ENCODE measurements at regions not wholly inside any gene's neighbourhood (a gene's known extent, or its start where the extent isn't known, plus 50 kb on each side); places are given as distances from the start of the nearest gene placed in this dataset.
"Not testable (repeated sequence)": the region's sequence is repeated elsewhere in the genome, so short reads cannot be mapped to it uniquely, and the experiment has no call there.

DNA sequence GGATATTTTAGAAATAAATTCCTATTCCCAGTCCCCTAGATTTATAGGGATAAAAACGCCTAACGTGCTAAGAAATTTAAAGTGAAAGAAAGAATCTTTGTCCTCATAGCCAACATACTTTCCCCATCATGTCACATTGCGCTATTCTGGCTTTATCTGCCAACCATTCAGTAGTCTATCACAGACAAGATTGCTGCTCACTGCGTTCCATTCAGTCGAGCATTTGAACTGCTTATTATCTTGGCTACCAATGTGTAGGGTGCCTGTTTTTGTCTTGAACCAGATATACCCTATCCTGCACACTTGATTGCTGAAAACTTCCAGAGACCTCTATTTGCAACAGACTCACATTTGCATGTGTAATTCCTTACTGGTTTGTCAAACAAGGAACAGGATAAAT lies 751.5 kb downstream of the EPHA7 start:
- intact Hi-C loops (cut with DNase I) = no loop called here
- no peak overlapping the region for H3K4me3 ChIP-seq
- WGBS, 3 donors = 27 to 51% (median 32%) methylated on average over 5 of the region's 5 CpGs

DNA sequence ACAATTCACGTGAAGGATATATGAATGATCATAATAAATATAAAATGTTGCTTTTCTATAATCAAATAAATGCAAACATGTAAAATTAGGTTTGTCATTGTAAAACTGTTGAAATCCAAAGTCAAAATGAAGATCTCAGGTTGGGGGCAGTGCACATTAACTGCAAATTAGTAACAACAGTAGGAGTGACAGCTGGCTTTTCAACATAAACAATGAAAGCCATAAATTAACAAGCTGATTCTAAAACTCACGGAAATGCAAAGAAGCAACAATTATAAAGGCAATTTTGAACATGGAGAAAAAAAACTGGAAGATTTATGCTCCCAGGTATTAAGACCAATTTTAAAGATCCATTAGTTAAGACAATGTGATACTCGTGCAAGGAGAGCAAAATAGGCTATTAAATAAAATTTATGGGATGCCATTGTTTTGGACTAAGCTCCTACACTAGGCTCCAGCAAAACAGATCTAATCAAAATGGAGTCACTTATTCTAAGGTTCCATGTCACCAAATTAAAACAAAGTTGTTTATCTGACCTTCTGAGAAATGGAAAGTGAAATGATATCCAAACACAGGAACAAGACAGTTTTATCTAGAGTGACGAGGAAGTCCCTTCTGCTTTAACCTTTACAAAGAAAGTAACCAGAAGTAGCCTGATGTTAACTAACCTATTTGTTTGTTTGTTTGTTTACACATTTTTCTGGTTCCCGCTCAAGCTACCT lies 770.8 kb downstream of the EPHA7 start:
- WGBS, 3 donors = 55 to 57% (median 56%) methylated on average over 5 of the region's 5 CpGs
- DNase-seq (no peak), ATAC-seq (no peak)
- H3K4me1 ChIP-seq = no peaks in the 10 kb centered on the region
- H3K27ac ChIP-seq = no peak overlapping the region
- H3K4me3 ChIP-seq = no peak overlapping the region
- TF ChIP-seq, protein P1, sequence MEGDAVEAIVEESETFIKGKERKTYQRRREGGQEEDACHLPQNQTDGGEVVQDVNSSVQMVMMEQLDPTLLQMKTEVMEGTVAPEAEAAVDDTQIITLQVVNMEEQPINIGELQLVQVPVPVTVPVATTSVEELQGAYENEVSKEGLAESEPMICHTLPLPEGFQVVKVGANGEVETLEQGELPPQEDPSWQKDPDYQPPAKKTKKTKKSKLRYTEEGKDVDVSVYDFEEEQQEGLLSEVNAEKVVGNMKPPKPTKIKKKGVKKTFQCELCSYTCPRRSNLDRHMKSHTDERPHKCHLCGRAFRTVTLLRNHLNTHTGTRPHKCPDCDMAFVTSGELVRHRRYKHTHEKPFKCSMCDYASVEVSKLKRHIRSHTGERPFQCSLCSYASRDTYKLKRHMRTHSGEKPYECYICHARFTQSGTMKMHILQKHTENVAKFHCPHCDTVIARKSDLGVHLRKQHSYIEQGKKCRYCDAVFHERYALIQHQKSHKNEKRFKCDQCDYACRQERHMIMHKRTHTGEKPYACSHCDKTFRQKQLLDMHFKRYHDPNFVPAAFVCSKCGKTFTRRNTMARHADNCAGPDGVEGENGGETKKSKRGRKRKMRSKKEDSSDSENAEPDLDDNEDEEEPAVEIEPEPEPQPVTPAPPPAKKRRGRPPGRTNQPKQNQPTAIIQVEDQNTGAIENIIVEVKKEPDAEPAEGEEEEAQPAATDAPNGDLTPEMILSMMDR (IDR thresholded peaks at IDR 0.05) = no peak
- intact Hi-C loops (cut with DNase I) = no loop called here
- no peaks in the 10 kb centered on the region for H3K36me3 ChIP-seq (ENCODE audit: insufficient read depth in 1 of 2, low read depth in 1 of 2)
- peaks cover 4% of the 10 kb centered on the region for H3K9me3 ChIP-seq
- no peaks in the 10 kb centered on the region for H3K27me3 ChIP-seq (ENCODE audit: insufficient read depth in 3 of 3, low read length in 2 of 3)

More for the DNA sequence above, 751.5 kb downstream of the EPHA7 start:
- Histone ChIP-seq H3K36me3 (ENCODE audit: insufficient read depth in 1 of 2, low read depth in 1 of 2) (no peaks in the 10 kb centered on the region), H3K9me3 (no peaks in the 10 kb centered on the region), H3K4me1 (no peaks in the 10 kb centered on the region), H3K27me3 (ENCODE audit: insufficient read depth in 3 of 3, low read length in 2 of 3) (no peaks in the 10 kb centered on the region), H3K27ac (no peak overlapping the region)
- TF ChIP-seq, protein P1 (IDR thresholded peaks at IDR 0.05) = no peak
- DNase-seq (no peak), ATAC-seq (no peak)

DNA sequence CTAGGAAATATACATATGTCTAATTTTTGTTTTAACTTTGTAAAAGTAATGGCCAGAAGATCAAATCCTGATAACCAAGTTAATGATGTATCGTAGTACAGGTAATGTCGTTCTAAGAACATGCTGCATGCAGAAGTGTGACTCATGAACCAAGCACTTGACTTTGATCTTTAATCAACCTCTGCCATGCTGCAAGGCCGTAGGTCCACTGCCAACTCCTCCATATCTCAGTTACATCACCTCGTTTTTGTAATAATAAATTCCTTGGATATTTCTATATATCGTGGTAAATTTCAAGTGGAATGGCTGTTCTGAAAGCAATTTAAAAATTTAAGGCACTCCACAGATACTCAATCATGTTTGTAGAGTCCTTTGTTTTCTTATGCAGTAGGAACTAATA lies 771.7 kb downstream of the EPHA7 start:
- intact Hi-C loops (cut with DNase I) = no loop called here

GRCh38 chr6:92644104-92644791 lies 775.1 kb downstream of the EPHA7 start:
- ATAC-seq; H3K9me3 ChIP-seq; H3K4me3 ChIP-seq; H3K36me3 ChIP-seq (ENCODE audit: insufficient read depth in 1 of 2, low read depth in 1 of 2); H3K27ac ChIP-seq; intact Hi-C loops (cut with DNase I); H3K27me3 ChIP-seq (ENCODE audit: insufficient read depth in 3 of 3, low read length in 2 of 3); H3K4me1 ChIP-seq: not testable (repeated sequence)
- peak; percentile 13 to 41 for DNase-seq
- WGBS, 3 donors = 77 to 83% (median 79%) methylated on average over 23 to 25 of the region's 25 CpGs

More for the DNA sequence above, 771.7 kb downstream of the EPHA7 start:
- DNase-seq = no peak
- Histone ChIP-seq H3K27me3 (ENCODE audit: insufficient read depth in 3 of 3, low read length in 2 of 3) (no peaks in the 10 kb centered on the region), H3K4me1 (no peaks in the 10 kb centered on the region), H3K9me3 (peaks cover 4% of the 10 kb centered on the region), H3K36me3 (ENCODE audit: insufficient read depth in 1 of 2, low read depth in 1 of 2) (no peaks in the 10 kb centered on the region), H3K4me3 (no peak overlapping the region), H3K27ac (no peak overlapping the region)
- TF ChIP-seq, protein P1 (IDR thresholded peaks at IDR 0.05) = no peak
- 49 to 63% (median 50%) methylated on average over 5 of the region's 5 CpGs for WGBS, 3 donors
- ATAC-seq = no peak

DNA sequence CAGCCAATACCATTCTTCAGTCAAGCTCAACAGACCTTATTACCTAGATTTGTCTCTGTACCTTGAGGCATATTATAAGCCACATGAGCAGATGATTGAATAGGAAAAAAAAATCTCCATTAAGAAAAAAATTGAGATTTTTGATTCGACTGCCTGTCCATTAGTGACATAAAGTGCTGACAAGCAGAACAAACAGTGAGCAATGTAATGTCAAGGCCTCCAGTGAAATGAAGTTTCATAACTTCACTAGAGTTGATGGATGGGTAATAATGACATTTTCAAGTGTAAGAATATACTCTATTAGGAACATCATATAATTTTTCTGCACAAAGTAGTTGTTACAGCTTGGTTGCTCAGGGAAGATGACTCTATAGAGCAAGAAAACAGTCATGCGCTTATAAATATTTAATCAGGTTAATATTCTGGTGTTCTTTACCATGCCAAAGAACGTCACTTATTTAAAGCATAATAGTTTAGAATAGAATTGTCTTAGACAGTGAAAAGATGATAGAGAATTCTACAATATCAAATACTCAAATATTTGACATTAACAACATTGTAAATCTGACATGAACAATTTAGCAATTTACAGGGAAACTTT lies 783.7 kb downstream of the EPHA7 start:
- no peak overlapping the region for H3K4me3 ChIP-seq
- H3K27ac ChIP-seq = no peak overlapping the region
- no peak for DNase-seq
- 82 to 89% (median 84%) methylated on average over 3 of the region's 3 CpGs for WGBS, 3 donors
- no peaks in the 10 kb centered on the region for H3K9me3 ChIP-seq
- intact Hi-C loops (cut with DNase I) = no loop called here
- no peaks in the 10 kb centered on the region for H3K27me3 ChIP-seq (ENCODE audit: insufficient read depth in 3 of 3, low read length in 2 of 3)
- TF ChIP-seq, protein P1 (IDR thresholded peaks at IDR 0.05) = no peak
- ATAC-seq = no peak
- no peaks in the 10 kb centered on the region for H3K36me3 ChIP-seq (ENCODE audit: insufficient read depth in 1 of 2, low read depth in 1 of 2)
- no peaks in the 10 kb centered on the region for H3K4me1 ChIP-seq
